DOHH2 (cell line): ENCODE measurements at regions not wholly inside any gene's neighbourhood (a gene's known extent, or its start where the extent isn't known, plus 50 kb on each side); places are given as distances from the start of the nearest gene placed in this dataset.

Experiments used
- H3F3A ChIP-seq: fragments of 200-600 bp; sonication (generic), shearing (Covaris generic); 2 replicates; pipeline ENCODE4 v1.6.0; 2016; ENCODE audit warnings: antibody characterized with exemption, mild to moderate bottlenecking; ENCODE audit not compliant: control insufficient read depth, insufficient read depth
- H3K27ac ChIP-seq: fragments of 200-600 bp; sonication (generic); 2 replicates; pipeline ENCODE4 v1.5.1; 2014; ENCODE audit warnings: low read depth, mild to moderate bottlenecking, low read length, moderate library complexity
- H3K27me3 ChIP-seq: fragments of 200-600 bp; sonication (generic); 2 replicates; pipeline ENCODE4 v1.6.1; 2014; ENCODE audit warnings: mild to moderate bottlenecking, low read length, mixed read lengths; ENCODE audit not compliant: control insufficient read depth
- H3K36me3 ChIP-seq: fragments of 200-600 bp; sonication (generic); 2 replicates; pipeline ENCODE4 v1.6.1; 2014; ENCODE audit warnings: mild to moderate bottlenecking, low read length, moderate library complexity, mixed read lengths; ENCODE audit not compliant: control insufficient read depth
- H3K4me1 ChIP-seq: fragments of 200-600 bp; sonication (generic); 2 replicates; pipeline ENCODE4 v1.6.1; 2014; ENCODE audit warnings: mild to moderate bottlenecking, low read length, mixed read lengths; ENCODE audit not compliant: control insufficient read depth
- H3K4me2 ChIP-seq: fragments of 200-600 bp; sonication (generic); 2 replicates; pipeline ENCODE4 v1.6.0; 2014; ENCODE audit warnings: mild to moderate bottlenecking, low read length, moderate library complexity
- H3K4me3 ChIP-seq: fragments of 200-600 bp; sonication (generic); 2 replicates; pipeline ENCODE4 v1.5.1; 2014; ENCODE audit warnings: mild to moderate bottlenecking, low read length, mixed read lengths
- H3K79me2 ChIP-seq: fragments of 200-600 bp; sonication (generic); 2 replicates; pipeline ENCODE4 v1.6.1; 2014; ENCODE audit warnings: mild to moderate bottlenecking, low read length, mixed read lengths; ENCODE audit not compliant: control insufficient read depth
- H3K9me2 ChIP-seq: fragments of 200-600 bp; sonication (generic); replicated peaks from 2 replicates; pipeline ENCODE4 v1.6.1; 2014; ENCODE audit warnings: mild to moderate bottlenecking, low read length, mixed read lengths; ENCODE audit not compliant: control insufficient read depth
- H3K9me3 ChIP-seq: fragments of 200-600 bp; sonication (generic); 2 replicates; pipeline ENCODE4 v1.6.1; 2014; ENCODE audit warnings: antibody characterized with exemption, low read length, mixed read lengths; ENCODE audit not compliant: control insufficient read depth, insufficient read depth
- H4K20me1 ChIP-seq: fragments of 200-600 bp; sonication (generic); 2 replicates; pipeline ENCODE4 v1.6.0; 2014; ENCODE audit warnings: low read depth, mild to moderate bottlenecking, antibody characterized with exemption, low read length, moderate library complexity; ENCODE audit not compliant: control insufficient read depth, insufficient read depth
- CTCF ChIP-seq: fragments of 200-600 bp; sonication (generic); IDR thresholded peaks from one replicate; pipeline ENCODE4 v1.5.1; 2014; ENCODE audit warnings: antibody characterized with exemption, mild to moderate bottlenecking, low read depth, low read length; ENCODE audit not compliant: poor library complexity, severe bottlenecking
- EZH2phosphoT487 ChIP-seq: fragments of 200-600 bp; sonication (generic); IDR thresholded peaks from 2 replicates; pipeline ENCODE4 v1.6.1; 2017; ENCODE audit warnings: borderline replicate concordance, mild to moderate bottlenecking, antibody characterized with exemption, low read length, moderate library complexity, mixed read lengths

GRCh38 chr2:45194596-45194995 lies 185.3 kb upstream of the SIX2 start:
- TF ChIP-seq CTCF (no peak), EZH2phosphoT487 (no peak)
- Histone ChIP-seq H3F3A (no peaks in the 10 kb centered on the region), H3K79me2 (no peaks in the 10 kb centered on the region), H3K4me1 (no peaks in the 10 kb centered on the region), H3K4me3 (no peak overlapping the region), H3K27ac (no peak overlapping the region), H3K9me2 (no peaks in the 10 kb centered on the region), H3K27me3 (no peaks in the 10 kb centered on the region), H3K9me3 (no peaks in the 10 kb centered on the region), H3K4me2 (no peak overlapping the region), H3K36me3 (no peaks in the 10 kb centered on the region), H4K20me1 (no peaks in the 10 kb centered on the region)

- H3K4me1 ChIP-seq: no peaks in the 10 kb centered on the region
- no peak overlapping the region for H3K27ac ChIP-seq
- H4K20me1 ChIP-seq: no peaks in the 10 kb centered on the region
- no peak overlapping the region for H3K4me2 ChIP-seq
- TF ChIP-seq EZH2phosphoT487 (no peak), CTCF (no peak)
- H3K9me3 ChIP-seq: no peaks in the 10 kb centered on the region
- no peaks in the 10 kb centered on the region for H3K9me2 ChIP-seq
- no peaks in the 10 kb centered on the region for H3K36me3 ChIP-seq
- no peaks in the 10 kb centered on the region for H3K27me3 ChIP-seq
- H3F3A ChIP-seq: no peaks in the 10 kb centered on the region
- no peak overlapping the region for H3K4me3 ChIP-seq
- H3K79me2 ChIP-seq: no peaks in the 10 kb centered on the region
These were observed 184.3 kb upstream of the SIX2 start for GRCh38 chr2:45193581-45193980.

GRCh38 chr2:45192991-45193390 lies 183.7 kb upstream of the SIX2 start:
- H3K4me2 ChIP-seq: no peak overlapping the region
- H3K9me3 ChIP-seq: no peaks in the 10 kb centered on the region
- H3K27me3 ChIP-seq: no peaks in the 10 kb centered on the region
- no peaks in the 10 kb centered on the region for H3K4me1 ChIP-seq
- no peaks in the 10 kb centered on the region for H4K20me1 ChIP-seq
- no peaks in the 10 kb centered on the region for H3F3A ChIP-seq
- H3K36me3 ChIP-seq: no peaks in the 10 kb centered on the region
- no peaks in the 10 kb centered on the region for H3K79me2 ChIP-seq
- H3K4me3 ChIP-seq: no peak overlapping the region
- H3K9me2 ChIP-seq: no peaks in the 10 kb centered on the region
- no peak for TF ChIP-seq EZH2phosphoT487
- TF ChIP-seq CTCF: no peak
- no peak overlapping the region for H3K27ac ChIP-seq

GRCh38 chr2:45192481-45192880 lies 183.2 kb upstream of the SIX2 start:
- Histone ChIP-seq H4K20me1 (no peaks in the 10 kb centered on the region), H3K9me3 (no peaks in the 10 kb centered on the region), H3K27ac (no peak overlapping the region), H3K4me2 (no peak overlapping the region), H3F3A (no peaks in the 10 kb centered on the region), H3K79me2 (no peaks in the 10 kb centered on the region), H3K4me3 (no peak overlapping the region), H3K27me3 (no peaks in the 10 kb centered on the region), H3K9me2 (no peaks in the 10 kb centered on the region), H3K36me3 (no peaks in the 10 kb centered on the region), H3K4me1 (no peaks in the 10 kb centered on the region)
- TF ChIP-seq EZH2phosphoT487 (no peak), CTCF (no peak)
